Medulla oblongata (tissue), 1 donor: ENCODE measurements at regions not wholly inside any gene's neighbourhood (a gene's known extent, or its start where the extent isn't known, plus 50 kb on each side); places are given as distances from the start of the nearest gene placed in this dataset.

Source experiments
- DNase-seq: peaks from one replicate; pipeline ENCODE4 v3.0.0-alpha.2; 2015; ENCODE audit errors: extremely low spot score

- no peak for DNase-seq
Observed at GRCh38 chr4:43243433-43244116, 351.1 kb downstream of the GRXCR1 start.

GRCh38 chr4:43244688-43245382 lies 352.3 kb downstream of the GRXCR1 start:
- no peak for DNase-seq

DNA sequence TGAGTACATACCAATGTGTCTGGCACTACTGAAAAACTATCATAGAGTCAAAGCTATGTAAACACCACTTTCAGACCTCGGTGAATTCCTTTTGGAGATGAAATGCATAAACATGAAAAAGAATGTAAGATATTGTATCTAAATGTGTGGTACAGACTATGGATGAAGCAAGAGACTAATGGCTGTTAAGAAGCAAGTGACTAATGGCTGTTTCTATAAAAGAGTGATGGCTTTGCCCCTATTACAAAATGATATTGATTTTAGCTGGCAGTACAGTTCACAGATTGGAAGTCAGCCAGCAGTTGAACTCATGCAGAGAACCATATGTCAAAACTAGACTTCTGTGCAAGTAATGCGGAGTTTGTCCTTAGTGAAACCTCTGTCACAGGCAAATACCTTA lies 359.3 kb downstream of the GRXCR1 start:
- DNase-seq = no peak

DNA sequence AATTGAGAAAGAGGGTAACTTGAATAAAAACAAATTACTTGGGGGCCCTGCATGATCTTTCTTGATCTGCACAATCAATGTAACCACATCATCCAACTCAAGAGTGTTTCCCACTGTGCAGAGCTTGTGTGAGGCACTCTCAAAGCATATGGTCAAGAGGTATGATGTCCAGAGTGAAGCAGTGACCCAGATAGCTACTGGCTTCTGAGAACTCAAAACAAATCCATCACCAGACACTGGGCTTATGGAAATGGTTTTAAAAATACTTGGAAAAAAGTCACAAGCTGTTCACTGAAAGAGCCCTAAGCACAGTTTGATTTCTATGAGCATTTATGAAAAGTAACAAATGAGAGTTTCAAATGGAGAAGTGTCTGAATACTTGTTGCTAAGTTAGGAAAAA lies 361.0 kb downstream of the GRXCR1 start:
- no peak for DNase-seq

GRCh38 chr4:43264730-43265129 lies 372.2 kb downstream of the GRXCR1 start:
- DNase-seq = no peak

- no peak for DNase-seq
Observed at GRCh38 chr4:43271946-43272345, 379.4 kb downstream of the GRXCR1 start.

DNA sequence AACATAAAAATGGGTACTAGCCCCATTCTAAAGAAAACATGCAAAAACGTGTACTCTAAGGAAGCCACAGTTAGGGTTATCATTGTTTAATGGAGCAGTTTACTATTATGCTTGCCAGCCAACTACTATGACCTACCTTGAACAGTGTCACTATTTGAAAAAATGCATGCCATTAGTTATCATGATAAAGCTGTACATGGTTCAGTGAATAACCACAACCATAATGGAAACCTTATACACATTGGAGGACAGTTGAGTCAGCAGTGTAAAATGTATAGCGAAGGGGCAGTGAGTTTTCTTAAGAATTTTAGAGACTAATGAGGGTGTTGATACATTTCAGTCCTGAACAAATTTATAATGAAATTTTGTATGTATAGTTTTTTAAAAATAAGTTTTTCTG lies 381.9 kb downstream of the GRXCR1 start:
- DNase-seq = no peak

GRCh38 chr4:43275779-43276178 lies 383.3 kb downstream of the GRXCR1 start:
- no peak for DNase-seq

DNA sequence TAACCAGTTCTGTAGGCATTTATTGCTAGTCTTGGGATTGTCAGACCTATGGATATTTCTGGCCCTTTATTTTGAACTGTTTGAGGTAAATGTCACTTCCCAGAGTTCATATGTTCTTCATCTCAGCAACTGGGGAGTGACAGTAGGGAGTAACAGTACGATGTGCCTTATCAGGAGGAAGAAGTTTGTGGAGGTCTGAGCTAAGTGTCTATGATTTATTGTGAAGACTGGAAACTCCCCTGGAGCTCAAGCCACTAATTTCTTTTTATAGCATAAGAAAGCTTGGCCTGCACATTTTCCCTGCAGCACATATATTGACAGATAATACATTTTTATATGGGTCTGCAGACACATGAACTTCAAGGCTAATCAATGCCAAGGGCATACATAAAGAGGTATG lies 383.8 kb downstream of the GRXCR1 start:
- no peak for DNase-seq

- no peak for DNase-seq
Observed at GRCh38 chr4:43277003-43277402, 384.5 kb downstream of the GRXCR1 start.

- DNase-seq = no peak
Observed at GRCh38 chr4:43282534-43282933, 390.0 kb downstream of the GRXCR1 start.

DNA sequence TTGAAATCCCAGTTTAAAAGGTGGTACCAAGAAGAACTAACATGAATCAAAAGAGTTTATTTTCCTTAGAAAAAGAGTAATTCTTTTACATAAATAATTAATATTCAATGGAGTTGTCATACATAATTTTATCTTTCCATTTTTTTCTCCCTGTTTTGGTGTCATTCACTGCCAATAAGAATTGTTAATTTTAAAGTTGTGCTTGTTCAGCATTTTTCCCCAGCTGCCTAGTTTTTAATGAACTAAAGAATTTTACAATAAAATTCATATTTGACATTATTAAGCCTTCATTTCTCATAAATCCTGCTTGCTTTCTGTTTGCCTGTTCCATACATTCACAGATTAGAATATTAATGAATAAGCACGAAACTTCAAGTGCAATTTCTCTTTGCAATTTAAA lies 393.6 kb downstream of the GRXCR1 start:
- no peak for DNase-seq

- DNase-seq = no peak
Observed at GRCh38 chr4:43296946-43297528, 404.5 kb downstream of the GRXCR1 start.

- DNase-seq = no peak
Observed at GRCh38 chr4:43316813-43317212, 424.3 kb downstream of the GRXCR1 start.

DNA sequence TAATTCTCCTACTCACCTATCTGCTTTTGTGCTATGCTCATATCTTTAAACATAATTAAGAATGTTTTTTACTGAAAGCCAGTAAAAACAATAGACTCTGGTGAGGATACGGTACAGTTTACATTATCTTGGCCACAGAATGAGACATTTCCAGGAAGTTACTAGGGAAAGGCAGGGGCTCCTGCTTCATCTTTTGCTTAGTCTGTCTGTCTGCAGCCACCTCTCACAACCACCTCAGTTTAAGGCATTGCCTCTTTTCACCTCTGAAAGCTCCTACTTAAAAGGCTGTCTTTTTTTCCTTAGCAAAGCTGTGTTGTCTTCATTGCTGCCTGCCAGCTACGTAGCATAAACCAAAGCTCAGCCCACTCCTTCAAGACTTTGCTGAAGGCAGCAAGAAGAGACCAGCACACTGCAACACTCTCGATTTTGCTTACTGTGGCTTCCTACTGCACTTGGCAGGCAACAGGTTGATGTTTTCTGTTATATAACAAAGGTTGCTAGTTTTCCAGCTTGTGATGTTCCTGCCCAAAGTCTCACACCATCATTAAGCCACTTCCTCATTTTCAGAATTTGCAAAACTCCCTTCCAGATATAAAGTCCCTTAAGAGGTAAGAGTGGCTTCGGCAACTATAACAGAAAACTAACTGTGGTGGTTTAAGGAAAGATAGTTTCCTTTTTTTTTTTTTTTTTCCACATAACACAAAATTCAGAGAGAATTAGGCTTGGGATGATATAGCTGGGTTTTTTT lies 432.9 kb downstream of the GRXCR1 start:
- DNase-seq = no peak

- DNase-seq = no peak
Observed at GRCh38 chr4:43330288-43330687, 437.8 kb downstream of the GRXCR1 start.

GRCh38 chr4:43331226-43332051 lies 438.9 kb downstream of the GRXCR1 start:
- no peak for DNase-seq

- DNase-seq = no peak
Observed at GRCh38 chr4:43332052-43332425, 439.5 kb downstream of the GRXCR1 start.

DNA sequence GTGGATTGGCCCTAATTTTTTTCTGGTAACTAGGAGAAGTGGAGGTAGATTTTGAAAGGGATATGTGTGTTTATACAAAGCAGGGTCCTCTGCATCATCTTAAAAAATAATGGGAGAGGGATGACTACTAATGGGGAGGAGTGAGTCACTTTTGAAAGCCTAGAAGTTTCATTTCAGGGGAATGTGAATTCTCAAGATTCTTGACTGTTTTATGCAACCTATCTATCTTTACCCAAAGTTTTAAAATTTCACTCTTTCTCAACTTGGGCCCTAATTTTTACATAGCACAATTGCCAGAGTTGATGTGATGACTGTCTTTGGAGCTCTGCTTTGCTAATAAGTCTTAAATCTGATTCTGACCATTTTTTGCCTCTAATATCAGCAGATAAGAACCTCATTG lies 445.2 kb downstream of the GRXCR1 start:
- no peak for DNase-seq

GRCh38 chr4:43339435-43339834 lies 446.9 kb downstream of the GRXCR1 start:
- no peak for DNase-seq

DNA sequence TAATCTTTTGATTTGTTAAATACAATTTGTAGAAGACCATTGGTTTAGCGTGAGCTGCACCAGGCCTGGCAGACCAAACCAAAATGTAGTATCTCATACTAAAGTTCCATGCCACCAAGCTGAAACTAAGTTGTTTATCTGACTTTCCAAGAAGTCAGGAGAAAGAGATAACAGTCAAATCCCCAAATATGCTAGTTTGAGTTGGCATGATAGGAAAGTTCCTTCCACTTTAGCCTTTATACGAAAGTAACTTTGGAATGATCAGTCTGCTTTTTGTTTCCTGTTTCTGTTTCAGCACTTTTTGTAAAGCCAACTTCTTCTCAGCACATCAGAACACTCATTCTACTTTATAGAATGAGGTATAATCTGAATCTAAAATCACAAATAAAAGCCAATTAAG lies 449.2 kb downstream of the GRXCR1 start:
- DNase-seq = no peak

- DNase-seq = no peak
Observed at GRCh38 chr4:43343298-43343697, 450.8 kb downstream of the GRXCR1 start.
